ENCODE measurements at regions not wholly inside any gene's neighbourhood (a gene's known extent, or its start where the extent isn't known, plus 50 kb on each side); places are given as distances from the start of the nearest gene placed in this dataset.

- DNase-seq = peak; percentile 71 to 85 (median 74)
- peak; percentile 61 for TF ChIP-seq CTCF (IDR thresholded peaks at IDR 0.05; ENCODE audit: control extremely low read depth, extremely low read depth)
- no peak overlapping the region for H3K27ac ChIP-seq (ENCODE audit: low read depth in 1 of 2, low read length in 1 of 2)
Measured at GRCh38 chr21:38159355-38159754, 97.4 kb upstream of the KCNJ15 start.

DNA sequence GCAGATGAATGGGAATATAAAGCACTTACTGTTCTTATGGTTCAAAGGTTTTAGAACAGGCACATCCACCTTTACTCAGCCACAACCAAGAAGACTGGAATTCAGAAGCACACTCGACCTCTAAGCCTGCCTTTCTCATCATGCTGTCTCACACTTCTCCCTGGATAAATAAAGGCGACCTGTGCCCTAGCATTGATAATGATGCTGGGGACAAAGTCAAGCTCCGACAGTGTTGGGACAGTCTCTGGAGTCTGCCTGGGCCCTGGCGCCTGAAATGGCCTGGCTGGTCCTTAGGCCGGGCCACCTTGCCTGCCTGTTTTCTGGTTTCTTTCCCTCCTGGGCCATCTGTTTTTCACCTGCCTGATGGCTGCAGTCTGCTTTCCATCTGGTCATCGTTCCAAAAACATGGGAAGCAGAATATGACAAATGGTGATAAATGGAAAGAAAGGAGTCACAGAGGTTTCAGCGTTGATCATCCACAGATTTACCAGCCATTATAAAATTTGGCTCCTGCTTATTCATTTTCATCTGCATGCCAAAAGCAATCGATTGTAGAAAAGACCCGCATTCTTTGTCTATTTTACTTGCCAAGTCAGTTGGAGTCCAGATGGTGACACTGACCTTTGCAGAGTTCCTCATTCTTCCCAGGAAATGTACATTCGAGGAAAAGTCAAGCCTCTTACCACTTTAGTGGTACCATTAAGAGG lies 91.2 kb upstream of the KCNJ15 start:
- Histone ChIP-seq H3K9me3 (ENCODE audit: control insufficient read depth in 4 of 4, insufficient read depth in 3 of 4, low read length in 3 of 4) (no peaks in the 10 kb centered on the region), H3K4me3 (no peak overlapping the region), H3K27ac (ENCODE audit: low read depth in 1 of 2, low read length in 1 of 2) (no peak overlapping the region), H3K4me1 (ENCODE audit: control insufficient read depth in 5 of 5, insufficient read depth in 5 of 5, low read length in 5 of 5) (peaks cover 0 to 19% (median 6%) of the 10 kb centered on the region in 5 donors), H3K9ac (ENCODE audit: insufficient read depth in 1 of 2, low read length in 2 of 2) (no peak overlapping the region), H3K36me3 (ENCODE audit: control insufficient read depth in 4 of 4, insufficient read depth in 4 of 4, low read length in 4 of 4) (no peaks in the 10 kb centered on the region), H3K27me3 (ENCODE audit: control insufficient read depth in 3 of 3, insufficient read depth in 3 of 3, low read length in 2 of 3) (no peaks in the 10 kb centered on the region)
- TF ChIP-seq CTCF (IDR thresholded peaks at IDR 0.05; ENCODE audit: control extremely low read depth, extremely low read depth) = no peak
- no peak for ATAC-seq (ENCODE audit: insufficient read depth, low FRiP score)
- 69 to 82% methylated on average over 10 of the region's 10 CpGs for WGBS, 2 donors
- peak; percentile 62 to 83 (median 77) for DNase-seq

More at GRCh38 chr21:38159355-38159754, 97.4 kb upstream of the KCNJ15 start:
- peak; percentile 64 for ATAC-seq (ENCODE audit: insufficient read depth, low FRiP score)
- Histone ChIP-seq H3K9me3 (ENCODE audit: control insufficient read depth in 4 of 4, insufficient read depth in 3 of 4, low read length in 3 of 4) (no peaks in the 10 kb centered on the region), H3K9ac (ENCODE audit: insufficient read depth in 1 of 2, low read length in 2 of 2) (no peak overlapping the region), H3K4me1 (ENCODE audit: control insufficient read depth in 5 of 5, insufficient read depth in 5 of 5, low read length in 5 of 5) (no peaks in the 10 kb centered on the region), H3K36me3 (ENCODE audit: control insufficient read depth in 4 of 4, insufficient read depth in 4 of 4, low read length in 4 of 4) (no peaks in the 10 kb centered on the region), H3K4me3 (no peak overlapping the region), H3K27me3 (ENCODE audit: control insufficient read depth in 3 of 3, insufficient read depth in 3 of 3, low read length in 2 of 3) (peaks cover 0 to 2% (median 0%) of the 10 kb centered on the region in 3 donors)
- 10 to 13% methylated on average over 3 of the region's 3 CpGs for WGBS, 2 donors

GRCh38 chr21:38166173-38166535 lies 90.6 kb upstream of the KCNJ15 start:
- 55 to 76% methylated on average over 7 of the region's 7 CpGs for WGBS, 2 donors
- Histone ChIP-seq H3K9me3 (ENCODE audit: control insufficient read depth in 4 of 4, insufficient read depth in 3 of 4, low read length in 3 of 4) (no peaks in the 10 kb centered on the region), H3K4me1 (ENCODE audit: control insufficient read depth in 5 of 5, insufficient read depth in 5 of 5, low read length in 5 of 5) (peaks cover 0 to 20% (median 9%) of the 10 kb centered on the region in 5 donors), H3K36me3 (ENCODE audit: control insufficient read depth in 4 of 4, insufficient read depth in 4 of 4, low read length in 4 of 4) (no peaks in the 10 kb centered on the region), H3K27ac (ENCODE audit: low read depth in 1 of 2, low read length in 1 of 2) (no peak overlapping the region), H3K4me3 (no peak overlapping the region), H3K9ac (ENCODE audit: insufficient read depth in 1 of 2, low read length in 2 of 2) (no peak overlapping the region), H3K27me3 (ENCODE audit: control insufficient read depth in 3 of 3, insufficient read depth in 3 of 3, low read length in 2 of 3) (no peaks in the 10 kb centered on the region)
- no peak for TF ChIP-seq CTCF (IDR thresholded peaks at IDR 0.05; ENCODE audit: control extremely low read depth, extremely low read depth)
- DNase-seq (no peak), ATAC-seq (ENCODE audit: insufficient read depth, low FRiP score) (no peak)

GRCh38 chr21:38167345-38167744 lies 89.4 kb upstream of the KCNJ15 start:
- no peak overlapping the region for H3K9ac ChIP-seq (ENCODE audit: insufficient read depth in 1 of 2, low read length in 2 of 2)
- TF ChIP-seq CTCF (IDR thresholded peaks at IDR 0.05; ENCODE audit: control extremely low read depth, extremely low read depth) = no peak
- no peaks in the 10 kb centered on the region for H3K36me3 ChIP-seq (ENCODE audit: control insufficient read depth in 4 of 4, insufficient read depth in 4 of 4, low read length in 4 of 4)
- WGBS, 2 donors = 87 to 95% methylated on average over 3 of the region's 3 CpGs
- ATAC-seq (ENCODE audit: insufficient read depth, low FRiP score) = no peak
- H3K27ac ChIP-seq (ENCODE audit: low read depth in 1 of 2, low read length in 1 of 2) = no peak overlapping the region
- no peaks in the 10 kb centered on the region for H3K27me3 ChIP-seq (ENCODE audit: control insufficient read depth in 3 of 3, insufficient read depth in 3 of 3, low read length in 2 of 3)
- H3K4me1 ChIP-seq (ENCODE audit: control insufficient read depth in 5 of 5, insufficient read depth in 5 of 5, low read length in 5 of 5) = peaks cover 0 to 25% (median 17%) of the 10 kb centered on the region in 5 donors
- no peak overlapping the region for H3K4me3 ChIP-seq
- no peak for DNase-seq
- H3K9me3 ChIP-seq (ENCODE audit: control insufficient read depth in 4 of 4, insufficient read depth in 3 of 4, low read length in 3 of 4) = no peaks in the 10 kb centered on the region

All from lung (tissue), 11 donors.